Neural progenitor cell (in vitro differentiated cells): ENCODE measurements at regions not wholly inside any gene's neighbourhood (a gene's known extent, or its start where the extent isn't known, plus 50 kb on each side); places are given as distances from the start of the nearest gene placed in this dataset.

ENCODE experiments used
- DNase-seq: peaks from one replicate; pipeline ENCODE4 v3.0.0-alpha.2; 2016; ENCODE audit warnings: low spot score
- H2AFZ ChIP-seq: fragments of 200-600 bp; sonication (generic); replicated peaks from 2 replicates; pipeline ENCODE4 v1.6.1; 2016; ENCODE audit warnings: antibody characterized with exemption
- H3F3A ChIP-seq: fragments of 200-600 bp; sonication (generic); 2 replicates; pipeline ENCODE4 v1.6.1; 2016; ENCODE audit warnings: antibody characterized with exemption, low read depth
- H3K27ac ChIP-seq: fragments of 200-600 bp; sonication (generic); 2 replicates; pipeline ENCODE4 v1.5.1; 2016; ENCODE audit warnings: mild to moderate bottlenecking
- H3K27me3 ChIP-seq: fragments of 200-600 bp; sonication (generic); 2 replicates; pipeline ENCODE4 v1.6.1; 2016; ENCODE audit warnings: mild to moderate bottlenecking, moderate library complexity
- H3K36me3 ChIP-seq: fragments of 200-600 bp; sonication (generic); 2 replicates; pipeline ENCODE4 v1.5.1; 2016
- H3K4me1 ChIP-seq: fragments of 200-600 bp; sonication (generic); 2 replicates; pipeline ENCODE4 v1.6.1; 2016; ENCODE audit warnings: mixed run types
- H3K4me2 ChIP-seq: fragments of 200-600 bp; sonication (generic); 2 replicates; pipeline ENCODE4 v1.6.1; 2016
- H3K4me3 ChIP-seq: fragments of 200-600 bp; sonication (generic); 2 replicates; pipeline ENCODE4 v1.5.1; 2016
- H3K79me2 ChIP-seq: fragments of 200-600 bp; sonication (generic); 2 replicates; pipeline ENCODE4 v1.6.1; 2016; ENCODE audit warnings: low read depth
- H3K9ac ChIP-seq: fragments of 200-600 bp; sonication (generic); 2 replicates; pipeline ENCODE4 v1.6.1; 2016
- H3K9me3 ChIP-seq: fragments of 200-600 bp; sonication (generic); 2 replicates; pipeline ENCODE4 v1.5.1; 2016; ENCODE audit warnings: low read depth
- H4K20me1 ChIP-seq: fragments of 200-600 bp; sonication (generic); 2 replicates; pipeline ENCODE4 v1.6.1; 2016; ENCODE audit warnings: low read depth
- H3K27ac Mint-ChIP-seq: 3 replicates; pipeline ENCODE4 v1.8.0; 2021; ENCODE audit warnings: mixed read lengths
- H3K27me3 Mint-ChIP-seq: 2 replicates; pipeline ENCODE4 v1.8.0; 2022; ENCODE audit warnings: low read depth, mild to moderate bottlenecking, inconsistent platforms, moderate library complexity, mixed read lengths; ENCODE audit not compliant: insufficient read depth
- H3K36me3 Mint-ChIP-seq: 3 replicates; pipeline ENCODE4 v1.8.0; 2021; ENCODE audit warnings: mixed read lengths
- H3K4me1 Mint-ChIP-seq: 3 replicates; pipeline ENCODE4 v1.8.0; 2021; ENCODE audit warnings: mixed read lengths
- H3K4me3 Mint-ChIP-seq: 3 replicates; pipeline ENCODE4 v1.8.0; 2021; ENCODE audit warnings: mild to moderate bottlenecking, moderate library complexity, mixed read lengths
- H3K9me3 Mint-ChIP-seq: 3 replicates; pipeline ENCODE4 v1.8.0; 2020; ENCODE audit warnings: mixed read lengths
- EZH2 ChIP-seq: fragments of 200-600 bp; sonication (generic); IDR thresholded peaks from 2 replicates; pipeline ENCODE4 v1.6.1; 2017; ENCODE audit warnings: antibody characterized with exemption, mild to moderate bottlenecking, moderate library complexity
- EZH2phosphoT487 ChIP-seq: fragments of 200-600 bp; sonication (generic); IDR thresholded peaks from 2 replicates; pipeline ENCODE4 v1.6.1; 2017; ENCODE audit warnings: antibody characterized with exemption
- TF ChIP-seq, protein P1 (sequence below): fragments of 200-600 bp; sonication (generic); IDR thresholded peaks from 2 replicates; pipeline ENCODE4 v1.5.1; 2017; ENCODE audit warnings: antibody characterized with exemption, mild to moderate bottlenecking

DNA sequence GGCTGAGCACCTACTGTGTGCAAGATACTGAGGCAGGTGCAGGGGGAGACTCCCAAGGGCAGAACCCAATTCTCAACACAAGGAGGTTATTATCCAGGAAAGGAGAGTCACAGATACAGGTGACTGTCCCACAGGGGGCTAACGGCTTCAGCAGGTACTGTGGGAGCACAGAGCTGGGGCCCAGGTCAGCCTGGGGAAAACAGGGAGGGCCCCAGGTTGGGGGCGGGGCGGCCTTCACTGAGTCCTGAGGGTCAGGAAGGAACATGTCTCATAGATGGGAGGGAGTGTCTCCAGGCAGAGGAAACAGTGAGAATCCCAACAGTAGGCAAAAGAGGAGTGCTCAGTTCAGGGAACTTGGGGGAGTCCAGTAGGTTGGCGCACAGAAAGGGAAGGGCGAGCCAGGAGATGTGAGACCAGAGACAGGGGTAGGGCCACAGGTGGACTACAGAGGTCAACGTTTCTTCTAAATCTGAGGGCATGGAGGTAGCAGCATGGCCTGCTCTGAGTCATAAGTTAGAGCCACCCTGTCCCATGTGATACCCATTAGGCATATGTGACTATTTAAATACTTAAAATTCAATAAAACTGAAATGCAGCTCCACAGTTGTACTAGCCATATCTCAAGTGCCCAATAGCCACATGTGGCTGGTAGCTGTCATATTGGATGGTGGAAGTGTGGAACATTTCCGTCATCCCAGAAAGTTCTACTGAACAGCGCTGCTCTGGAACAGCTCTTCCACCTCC, 157.2 kb downstream of the TTC32 start:
- no peaks in the 10 kb centered on the region for H4K20me1 ChIP-seq
- Mint-ChIP-seq H3K9me3 (no peaks in the 10 kb centered on the region), H3K36me3 (no peaks in the 10 kb centered on the region), H3K4me1 (peaks cover 8% of the 10 kb centered on the region), H3K27ac (no peak overlapping the region), H3K4me3 (no peak overlapping the region), H3K27me3 (no peaks in the 10 kb centered on the region)
- no peaks in the 10 kb centered on the region for H3K27me3 ChIP-seq
- TF ChIP-seq EZH2, result no peak
- TF ChIP-seq, protein P1, sequence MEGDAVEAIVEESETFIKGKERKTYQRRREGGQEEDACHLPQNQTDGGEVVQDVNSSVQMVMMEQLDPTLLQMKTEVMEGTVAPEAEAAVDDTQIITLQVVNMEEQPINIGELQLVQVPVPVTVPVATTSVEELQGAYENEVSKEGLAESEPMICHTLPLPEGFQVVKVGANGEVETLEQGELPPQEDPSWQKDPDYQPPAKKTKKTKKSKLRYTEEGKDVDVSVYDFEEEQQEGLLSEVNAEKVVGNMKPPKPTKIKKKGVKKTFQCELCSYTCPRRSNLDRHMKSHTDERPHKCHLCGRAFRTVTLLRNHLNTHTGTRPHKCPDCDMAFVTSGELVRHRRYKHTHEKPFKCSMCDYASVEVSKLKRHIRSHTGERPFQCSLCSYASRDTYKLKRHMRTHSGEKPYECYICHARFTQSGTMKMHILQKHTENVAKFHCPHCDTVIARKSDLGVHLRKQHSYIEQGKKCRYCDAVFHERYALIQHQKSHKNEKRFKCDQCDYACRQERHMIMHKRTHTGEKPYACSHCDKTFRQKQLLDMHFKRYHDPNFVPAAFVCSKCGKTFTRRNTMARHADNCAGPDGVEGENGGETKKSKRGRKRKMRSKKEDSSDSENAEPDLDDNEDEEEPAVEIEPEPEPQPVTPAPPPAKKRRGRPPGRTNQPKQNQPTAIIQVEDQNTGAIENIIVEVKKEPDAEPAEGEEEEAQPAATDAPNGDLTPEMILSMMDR, result no peak
- TF ChIP-seq EZH2phosphoT487, result no peak
- no peak overlapping the region for H2AFZ ChIP-seq
- no peaks in the 10 kb centered on the region for H3K79me2 ChIP-seq
- DNase-seq, result no peak
- H3K4me1 ChIP-seq, result no peaks in the 10 kb centered on the region
- no peaks in the 10 kb centered on the region for H3K9me3 ChIP-seq
- no peaks in the 10 kb centered on the region for H3K36me3 ChIP-seq
- H3F3A ChIP-seq, result no peaks in the 10 kb centered on the region
- no peak overlapping the region for H3K4me2 ChIP-seq
- H3K9ac ChIP-seq, result no peak overlapping the region
- H3K27ac ChIP-seq, result no peak overlapping the region
- no peak overlapping the region for H3K4me3 ChIP-seq

DNA sequence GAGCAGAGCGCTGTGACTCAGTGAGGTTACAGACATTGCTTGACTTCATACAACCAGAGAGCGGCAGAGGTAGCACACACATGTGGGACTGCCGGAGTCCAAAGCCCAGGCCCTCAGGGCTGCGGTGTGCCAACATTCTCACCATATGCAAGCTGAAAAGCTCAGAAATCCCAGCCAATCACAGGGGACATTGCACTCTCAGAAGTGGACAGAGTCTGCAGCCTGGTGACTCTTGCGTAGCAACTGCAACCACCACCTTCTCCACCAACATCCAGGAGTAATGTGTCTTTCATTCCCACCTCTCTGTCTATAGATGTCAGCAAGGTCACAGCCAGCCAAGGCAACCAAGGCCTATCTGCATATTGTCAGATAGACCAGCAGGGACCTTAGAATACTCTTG, 158.1 kb downstream of the TTC32 start:
- Mint-ChIP-seq H3K27me3 (no peaks in the 10 kb centered on the region), H3K27ac (peak overlapping the region; percentile 54), H3K4me1 (peaks cover 12% of the 10 kb centered on the region), H3K9me3 (no peaks in the 10 kb centered on the region), H3K36me3 (no peaks in the 10 kb centered on the region), H3K4me3 (no peak overlapping the region)
- Histone ChIP-seq H3K4me2 (no peak overlapping the region), H3K9ac (no peak overlapping the region), H3K27ac (no peak overlapping the region), H2AFZ (no peak overlapping the region), H3K27me3 (no peaks in the 10 kb centered on the region), H4K20me1 (no peaks in the 10 kb centered on the region), H3K4me3 (no peak overlapping the region), H3K4me1 (no peaks in the 10 kb centered on the region), H3K9me3 (no peaks in the 10 kb centered on the region), H3K36me3 (no peaks in the 10 kb centered on the region), H3F3A (no peaks in the 10 kb centered on the region), H3K79me2 (no peaks in the 10 kb centered on the region)
- TF ChIP-seq EZH2phosphoT487 (no peak), EZH2 (no peak)
- TF ChIP-seq, protein P1, result no peak
- no peak for DNase-seq

DNA sequence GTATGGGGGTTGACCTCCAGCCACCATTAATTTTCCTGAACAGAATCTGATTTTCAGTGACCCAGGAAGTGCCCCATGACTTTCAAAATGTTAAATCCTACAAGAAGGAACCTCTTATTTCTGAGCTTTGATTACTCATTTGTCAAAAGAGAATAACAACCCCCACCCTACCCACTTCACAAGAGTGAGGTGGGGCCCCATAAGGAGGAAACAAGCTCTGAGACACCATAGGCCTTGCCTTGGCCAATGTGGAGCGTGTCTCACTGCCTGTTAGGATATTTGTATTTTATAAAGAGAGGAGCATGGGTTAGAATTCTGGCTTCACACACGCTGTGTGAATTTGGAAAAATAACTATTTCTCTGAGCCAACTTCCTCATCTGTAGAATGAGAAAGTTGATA, 158.9 kb downstream of the TTC32 start:
- H3K9ac ChIP-seq, result no peak overlapping the region
- H2AFZ ChIP-seq, result no peak overlapping the region
- no peaks in the 10 kb centered on the region for H3K36me3 ChIP-seq
- H3K36me3 Mint-ChIP-seq, result no peaks in the 10 kb centered on the region
- no peak overlapping the region for H3K4me3 Mint-ChIP-seq
- no peak overlapping the region for H3K27ac Mint-ChIP-seq
- H3K27ac ChIP-seq, result no peak overlapping the region
- no peaks in the 10 kb centered on the region for H4K20me1 ChIP-seq
- no peaks in the 10 kb centered on the region for H3K4me1 ChIP-seq
- TF ChIP-seq, protein P1, result no peak
- no peak for TF ChIP-seq EZH2
- TF ChIP-seq EZH2phosphoT487, result no peak
- no peaks in the 10 kb centered on the region for H3K27me3 ChIP-seq
- H3K79me2 ChIP-seq, result no peaks in the 10 kb centered on the region
- H3K9me3 ChIP-seq, result no peaks in the 10 kb centered on the region
- no peak overlapping the region for H3K4me3 ChIP-seq
- H3K4me2 ChIP-seq, result no peak overlapping the region
- no peaks in the 10 kb centered on the region for H3K9me3 Mint-ChIP-seq
- no peaks in the 10 kb centered on the region for H3K27me3 Mint-ChIP-seq
- no peak for DNase-seq
- H3K4me1 Mint-ChIP-seq, result peaks cover 19% of the 10 kb centered on the region
- no peaks in the 10 kb centered on the region for H3F3A ChIP-seq
